Peyer's patch (tissue), 4 donors: ENCODE measurements at regions not wholly inside any gene's neighbourhood (a gene's known extent, or its start where the extent isn't known, plus 50 kb on each side); places are given as distances from the start of the nearest gene placed in this dataset.

Source experiments
- CTCF ChIP-seq, 6 experiments: fragments of 450-650 bp in 4 of 6; fragments of 200-600 bp in 2 of 6; sonication (generic) in 1 of 6; IDR thresholded peaks; one replicate each; pipeline ENCODE4 v1.5.1; 2017 to 2019; ENCODE audit warnings: antibody characterized with exemption in 6 of 6, mild to moderate bottlenecking in 3 of 6, moderate library complexity in 1 of 6
- POLR2A ChIP-seq, 2 donors: fragments of 450-650 bp; IDR thresholded peaks; one replicate each; pipeline ENCODE4 v1.5.1; 2017; ENCODE audit warnings: antibody characterized with exemption in 2 of 2, mild to moderate bottlenecking in 2 of 2, moderate library complexity in 2 of 2

- no peak for TF ChIP-seq CTCF (IDR thresholded peaks at IDR 0.05)
- no peak for TF ChIP-seq POLR2A (IDR thresholded peaks at IDR 0.05)
Measured at GRCh38 chr5:103366918-103367549, 108.5 kb downstream of the MACIR start.
